Adrenal gland (tissue), 9 donors: ENCODE measurements at regions not wholly inside any gene's neighbourhood (a gene's known extent, or its start where the extent isn't known, plus 50 kb on each side); places are given as distances from the start of the nearest gene placed in this dataset.

ENCODE experiments used
- DNase-seq, 7 donors: peaks; one replicate each; pipeline ENCODE4 v3.0.0-alpha.2; 2019 to 2020
- H3K27ac ChIP-seq, 5 donors: fragments of 200-600 bp; sonication (generic) in 4 of 5; 1 replicate in 3 of 5; 2 replicates in 2 of 5; pipeline versions ENCODE4 v1.5.1 to v1.8.0; 2016 to 2020; ENCODE audit warnings: mild to moderate bottlenecking in 1 of 5
- H3K27me3 ChIP-seq: fragments of 200-600 bp; 2 replicates; pipeline ENCODE4 v1.8.0; 2021
- H3K36me3 ChIP-seq, 2 donors: fragments of 200-600 bp; replicated peaks in 1 of 2; 1 replicate in 1 of 2; 2 replicates in 1 of 2; pipeline versions ENCODE4 v1.5.1 to v1.8.0; 2018 to 2022
- H3K4me1 ChIP-seq, 2 donors: fragments of 200-600 bp; replicated peaks in 1 of 2; 1 replicate in 1 of 2; 2 replicates in 1 of 2; pipeline versions ENCODE4 v1.5.1 to v1.8.0; 2018 to 2021
- H3K4me3 ChIP-seq, 4 donors: fragments of 200-600 bp; sonication (generic) in 3 of 4; one replicate each; pipeline ENCODE4 v1.5.1; 2016 to 2018
- H3K9me3 ChIP-seq, 3 donors: fragments of 200-600 bp; sonication (generic) in 1 of 3; replicated peaks in 1 of 3; 1 replicate in 2 of 3; 2 replicates in 1 of 3; pipeline versions ENCODE4 v1.5.1 to v1.8.0; 2016 to 2021
- CTCF ChIP-seq, 6 experiments: fragments of 450-650 bp in 4 of 6; fragments of 200-600 bp in 2 of 6; sonication (generic) in 1 of 6; IDR thresholded peaks; 1 replicate in 5 of 6; 2 replicates in 1 of 6; pipeline versions ENCODE4 v1.5.1 to v1.8.0; 2016 to 2021; ENCODE audit warnings: antibody characterized with exemption in 6 of 6, mild to moderate bottlenecking in 2 of 6, moderate library complexity in 1 of 6
- POLR2A ChIP-seq, 2 donors: fragments of 450-650 bp; IDR thresholded peaks; one replicate each; pipeline ENCODE4 v1.6.1; 2017; ENCODE audit warnings: antibody characterized with exemption in 2 of 2, mild to moderate bottlenecking in 2 of 2, moderate library complexity in 1 of 2
- WGBS, 4 donors: extraction: QIAGEN DNeasy Blood & Tissue Kit in 2 of 4; methylation state at CpG; one replicate each; pipeline versions ENCODE4 v1.1.5 to v1.1.7; 2013 to 2017; 5-methylcytosine and 5-hydroxymethylcytosine counted together
- intact Hi-C, 2 donors: fragments of 100-400 bp; cut with DNase I; formaldehyde crosslinking; loops; one replicate each; pipeline versions ENCODE4 v1.14.1 to v1.15.0; 2022 to 2023
- donor health status: healthy with polysubstance abuse.
- donor health status: Bipolar disorder and iron deficiency.
- donor health status: DM: yes; HTN: yes; CAD: no.
- donor health status: DM: no; HTN: no; CAD: no.
- donor health status: DM: no; HTN: no; CAD: no.

- no peaks in the 10 kb centered on the region for H3K36me3 ChIP-seq
- H3K4me1 ChIP-seq: no peaks in the 10 kb centered on the region
- no peak for TF ChIP-seq POLR2A (IDR thresholded peaks at IDR 0.05)
- H3K27ac ChIP-seq: no peak overlapping the region
- no peaks in the 10 kb centered on the region for H3K9me3 ChIP-seq
- DNase-seq: no peak
- intact Hi-C loops: no loop called here
- no peak overlapping the region for H3K4me3 ChIP-seq
- H3K27me3 ChIP-seq: no peaks in the 10 kb centered on the region
- 91 to 100% (median 92%) methylated on average over 2 of the region's 2 CpGs for WGBS, 4 donors
Observed at GRCh38 chr20:56799187-56799586, 170.1 kb downstream of the TFAP2C start.

GRCh38 chr20:56800088-56800487, 171.0 kb downstream of the TFAP2C start:
- Histone ChIP-seq H3K4me1 (no peaks in the 10 kb centered on the region), H3K36me3 (no peaks in the 10 kb centered on the region), H3K9me3 (no peaks in the 10 kb centered on the region), H3K4me3 (no peak overlapping the region), H3K27me3 (no peaks in the 10 kb centered on the region), H3K27ac (no peak overlapping the region)
- 59 to 73% (median 67%) methylated on average over 4 of the region's 4 CpGs for WGBS, 4 donors
- TF ChIP-seq POLR2A (IDR thresholded peaks at IDR 0.05) (no peak), CTCF (IDR thresholded peaks at IDR 0.05) (no peak)
- intact Hi-C loops: no loop called here
- no peak for DNase-seq

- Histone ChIP-seq H3K4me3 (no peak overlapping the region), H3K27ac (no peak overlapping the region), H3K36me3 (no peaks in the 10 kb centered on the region), H3K4me1 (no peaks in the 10 kb centered on the region), H3K9me3 (no peaks in the 10 kb centered on the region), H3K27me3 (no peaks in the 10 kb centered on the region)
- no peak for DNase-seq
- WGBS, 4 donors: 42 to 48% (median 45%) methylated on average over 19 of the region's 19 CpGs
- no peak for TF ChIP-seq POLR2A (IDR thresholded peaks at IDR 0.05)
- no peak for TF ChIP-seq CTCF (IDR thresholded peaks at IDR 0.05)
- intact Hi-C loops: no loop called here
Observed at GRCh38 chr20:56801971-56802755, 173.1 kb downstream of the TFAP2C start.

GRCh38 chr20:56802805-56803204, 173.7 kb downstream of the TFAP2C start:
- Histone ChIP-seq H3K4me3 (no peak overlapping the region), H3K27me3 (no peaks in the 10 kb centered on the region), H3K36me3 (no peaks in the 10 kb centered on the region), H3K4me1 (no peaks in the 10 kb centered on the region), H3K9me3 (no peaks in the 10 kb centered on the region), H3K27ac (no peak overlapping the region)
- no peak for TF ChIP-seq CTCF (IDR thresholded peaks at IDR 0.05)
- TF ChIP-seq POLR2A (IDR thresholded peaks at IDR 0.05): no peak
- intact Hi-C loops: no loop called here
- 55 to 71% (median 61%) methylated on average over 14 to 20 of the region's 20 CpGs for WGBS, 4 donors
- DNase-seq: no peak

GRCh38 chr20:56805313-56805712, 176.2 kb downstream of the TFAP2C start:
- Histone ChIP-seq H3K9me3 (no peaks in the 10 kb centered on the region), H3K4me3 (no peak overlapping the region), H3K27ac (no peak overlapping the region), H3K36me3 (no peaks in the 10 kb centered on the region), H3K4me1 (no peaks in the 10 kb centered on the region), H3K27me3 (peaks cover 9% of the 10 kb centered on the region)
- TF ChIP-seq POLR2A (IDR thresholded peaks at IDR 0.05) (no peak), CTCF (IDR thresholded peaks at IDR 0.05) (no peak)
- intact Hi-C loops: no loop called here
- 65 to 78% (median 68%) methylated on average over 4 of the region's 4 CpGs for WGBS, 4 donors
- no peak for DNase-seq
